Activated naive CD4-positive, alpha-beta T cell treated with Interleukin-2 at 50 U/mL for 16 hours (primary cell): ENCODE measurements at regions not wholly inside any gene's neighbourhood (a gene's known extent, or its start where the extent isn't known, plus 50 kb on each side); places are given as distances from the start of the nearest gene placed in this dataset.

ENCODE experiments used
- DNase-seq: peaks from one replicate; pipeline ENCODE4 v3.0.0-alpha.2; 2020

GRCh38 chr10:3689871-3690510, 95.0 kb downstream of the KLF6 start:
- no peak for DNase-seq

- no peak for DNase-seq
These were observed 97.4 kb downstream of the KLF6 start for GRCh38 chr10:3687510-3688081.

GRCh38 chr10:3685384-3685783, 99.6 kb downstream of the KLF6 start:
- no peak for DNase-seq

- DNase-seq = no peak
These were observed 100.1 kb downstream of the KLF6 start for GRCh38 chr10:3684891-3685290.

GRCh38 chr10:3683560-3683959, 101.4 kb downstream of the KLF6 start:
- no peak for DNase-seq

- no peak for DNase-seq
These were observed 102.3 kb downstream of the KLF6 start for GRCh38 chr10:3682745-3683144.

GRCh38 chr10:3681642-3682554, 103.1 kb downstream of the KLF6 start:
- DNase-seq = no peak

GRCh38 chr10:3679950-3680629, 104.9 kb downstream of the KLF6 start:
- no peak for DNase-seq

GRCh38 chr10:3678629-3679227, 106.3 kb downstream of the KLF6 start:
- no peak for DNase-seq

GRCh38 chr10:3676564-3676963, 108.4 kb downstream of the KLF6 start:
- DNase-seq = no peak

- DNase-seq = no peak
These were observed 112.8 kb downstream of the KLF6 start for GRCh38 chr10:3672220-3672619.

- no peak for DNase-seq
These were observed 113.5 kb downstream of the KLF6 start for GRCh38 chr10:3671386-3671955.

- no peak for DNase-seq
These were observed 116.1 kb downstream of the KLF6 start for GRCh38 chr10:3668966-3669330.

- DNase-seq = peak; percentile 67
These were observed 116.6 kb downstream of the KLF6 start for GRCh38 chr10:3668276-3668965.

GRCh38 chr10:3666525-3667302, 118.3 kb downstream of the KLF6 start:
- DNase-seq = peak; percentile 55

GRCh38 chr10:3665316-3665908, 119.6 kb downstream of the KLF6 start:
- DNase-seq = no peak

- no peak for DNase-seq
These were observed 122.2 kb downstream of the KLF6 start for GRCh38 chr10:3662775-3663174.

GRCh38 chr10:3661271-3661670, 123.7 kb downstream of the KLF6 start:
- no peak for DNase-seq

- DNase-seq = no peak
These were observed 124.3 kb downstream of the KLF6 start for GRCh38 chr10:3660753-3661152.

- no peak for DNase-seq
These were observed 125.6 kb downstream of the KLF6 start for GRCh38 chr10:3659203-3659917.
